GM12865 (cell line): ENCODE measurements at regions not wholly inside any gene's neighbourhood (a gene's known extent, or its start where the extent isn't known, plus 50 kb on each side); places are given as distances from the start of the nearest gene placed in this dataset.

Source experiments
- DNase-seq: peaks from one replicate; pipeline ENCODE4 v3.0.0; 2010; ENCODE audit warnings: low read depth
- H3K4me3 ChIP-seq: 2 replicates; pipeline ENCODE4 v1.5.1; 2011; ENCODE audit warnings: mild to moderate bottlenecking, low read depth, low read length, control low read depth
- CTCF ChIP-seq: IDR thresholded peaks from 2 replicates; pipeline ENCODE4 v1.5.1; 2011; ENCODE audit warnings: low read length, control low read depth, low read depth, inconsistent platforms; ENCODE audit not compliant: insufficient read depth; ENCODE audit errors: missing control alignments

- DNase-seq = no peak
- no peak overlapping the region for H3K4me3 ChIP-seq
- no peak for TF ChIP-seq CTCF
Measured at GRCh38 chr5:18050776-18051175, 416.5 kb downstream of the TAF11L14 start.

DNA sequence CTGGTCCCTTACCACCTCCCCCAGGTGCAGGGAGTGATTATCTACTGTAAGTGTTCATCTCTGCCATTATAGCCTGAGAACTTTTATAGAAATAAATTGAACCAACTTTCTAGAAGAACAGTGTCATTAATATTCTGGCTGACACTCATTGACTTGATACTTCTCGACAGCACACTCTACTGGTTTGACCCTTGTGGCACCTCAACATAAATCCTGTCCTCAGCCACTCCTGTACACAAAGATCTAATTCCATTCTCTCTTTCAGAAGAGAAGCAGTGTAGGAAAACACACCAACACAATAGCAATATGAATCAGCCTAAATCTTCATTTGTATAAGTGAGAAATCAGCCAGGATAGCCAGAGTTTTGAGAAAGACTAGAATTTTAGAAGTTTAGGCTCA, 417.7 kb downstream of the TAF11L14 start:
- DNase-seq = no peak
- TF ChIP-seq CTCF = no peak
- H3K4me3 ChIP-seq = no peak overlapping the region

GRCh38 chr5:18052569-18052968, 418.3 kb downstream of the TAF11L14 start:
- TF ChIP-seq CTCF = no peak

GRCh38 chr5:18057725-18058124, 423.5 kb downstream of the TAF11L14 start:
- H3K4me3 ChIP-seq = no peak overlapping the region
- TF ChIP-seq CTCF = no peak
- no peak for DNase-seq

More at GRCh38 chr5:18052569-18052968, 418.3 kb downstream of the TAF11L14 start:
- DNase-seq = no peak
- H3K4me3 ChIP-seq = no peak overlapping the region

DNA sequence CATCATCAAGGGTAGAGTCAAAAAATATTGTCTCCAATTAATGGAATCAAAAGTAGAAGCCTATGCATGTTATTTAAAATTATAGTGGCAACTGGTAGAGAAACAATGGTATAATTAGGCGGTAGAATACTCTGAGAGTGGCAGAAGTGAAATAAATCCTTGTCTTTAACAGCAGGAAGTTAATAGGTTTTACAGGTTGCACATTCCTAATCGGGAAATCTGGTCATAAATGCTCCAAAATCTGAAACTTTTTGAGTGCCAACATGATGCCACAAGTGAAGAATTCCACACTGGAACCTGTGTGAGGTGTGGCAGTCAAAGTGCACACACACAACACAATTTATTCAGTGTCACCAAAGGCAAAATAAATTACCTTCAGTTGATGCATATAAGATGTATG, 433.4 kb downstream of the TAF11L14 start:
- H3K4me3 ChIP-seq = no peak overlapping the region
- DNase-seq = no peak
- TF ChIP-seq CTCF = no peak

- H3K4me3 ChIP-seq = no peak overlapping the region
- no peak for TF ChIP-seq CTCF
- DNase-seq = no peak
Measured at GRCh38 chr5:18068826-18069225, 434.6 kb downstream of the TAF11L14 start.

- DNase-seq = no peak
- TF ChIP-seq CTCF = no peak
- H3K4me3 ChIP-seq = no peak overlapping the region
Measured at GRCh38 chr5:18069790-18070189, 435.5 kb downstream of the TAF11L14 start.
